Neural progenitor cell (in vitro differentiated cells): ENCODE measurements at regions not wholly inside any gene's neighbourhood (a gene's known extent, or its start where the extent isn't known, plus 50 kb on each side); places are given as distances from the start of the nearest gene placed in this dataset.

Experiments used
- DNase-seq: peaks from one replicate; pipeline ENCODE4 v3.0.0-alpha.2; 2016; ENCODE audit warnings: low spot score
- H2AFZ ChIP-seq: fragments of 200-600 bp; sonication (generic); replicated peaks from 2 replicates; pipeline ENCODE4 v1.6.1; 2016; ENCODE audit warnings: antibody characterized with exemption
- H3F3A ChIP-seq: fragments of 200-600 bp; sonication (generic); 2 replicates; pipeline ENCODE4 v1.6.1; 2016; ENCODE audit warnings: antibody characterized with exemption, low read depth
- H3K27ac ChIP-seq: fragments of 200-600 bp; sonication (generic); 2 replicates; pipeline ENCODE4 v1.5.1; 2016; ENCODE audit warnings: mild to moderate bottlenecking
- H3K27me3 ChIP-seq: fragments of 200-600 bp; sonication (generic); 2 replicates; pipeline ENCODE4 v1.6.1; 2016; ENCODE audit warnings: mild to moderate bottlenecking, moderate library complexity
- H3K36me3 ChIP-seq: fragments of 200-600 bp; sonication (generic); 2 replicates; pipeline ENCODE4 v1.5.1; 2016
- H3K4me1 ChIP-seq: fragments of 200-600 bp; sonication (generic); 2 replicates; pipeline ENCODE4 v1.6.1; 2016; ENCODE audit warnings: mixed run types
- H3K4me2 ChIP-seq: fragments of 200-600 bp; sonication (generic); 2 replicates; pipeline ENCODE4 v1.6.1; 2016
- H3K4me3 ChIP-seq: fragments of 200-600 bp; sonication (generic); 2 replicates; pipeline ENCODE4 v1.5.1; 2016
- H3K79me2 ChIP-seq: fragments of 200-600 bp; sonication (generic); 2 replicates; pipeline ENCODE4 v1.6.1; 2016; ENCODE audit warnings: low read depth
- H3K9ac ChIP-seq: fragments of 200-600 bp; sonication (generic); 2 replicates; pipeline ENCODE4 v1.6.1; 2016
- H3K9me3 ChIP-seq: fragments of 200-600 bp; sonication (generic); 2 replicates; pipeline ENCODE4 v1.5.1; 2016; ENCODE audit warnings: low read depth
- H4K20me1 ChIP-seq: fragments of 200-600 bp; sonication (generic); 2 replicates; pipeline ENCODE4 v1.6.1; 2016; ENCODE audit warnings: low read depth
- H3K27ac Mint-ChIP-seq: 3 replicates; pipeline ENCODE4 v1.8.0; 2021; ENCODE audit warnings: mixed read lengths
- H3K27me3 Mint-ChIP-seq: 2 replicates; pipeline ENCODE4 v1.8.0; 2022; ENCODE audit warnings: low read depth, mild to moderate bottlenecking, inconsistent platforms, moderate library complexity, mixed read lengths; ENCODE audit not compliant: insufficient read depth
- H3K36me3 Mint-ChIP-seq: 3 replicates; pipeline ENCODE4 v1.8.0; 2021; ENCODE audit warnings: mixed read lengths
- H3K4me1 Mint-ChIP-seq: 3 replicates; pipeline ENCODE4 v1.8.0; 2021; ENCODE audit warnings: mixed read lengths
- H3K4me3 Mint-ChIP-seq: 3 replicates; pipeline ENCODE4 v1.8.0; 2021; ENCODE audit warnings: mild to moderate bottlenecking, moderate library complexity, mixed read lengths
- H3K9me3 Mint-ChIP-seq: 3 replicates; pipeline ENCODE4 v1.8.0; 2020; ENCODE audit warnings: mixed read lengths
- CTCF ChIP-seq: fragments of 200-600 bp; sonication (generic); IDR thresholded peaks from 2 replicates; pipeline ENCODE4 v1.5.1; 2017; ENCODE audit warnings: antibody characterized with exemption, mild to moderate bottlenecking
- EZH2 ChIP-seq: fragments of 200-600 bp; sonication (generic); IDR thresholded peaks from 2 replicates; pipeline ENCODE4 v1.6.1; 2017; ENCODE audit warnings: antibody characterized with exemption, mild to moderate bottlenecking, moderate library complexity
- EZH2phosphoT487 ChIP-seq: fragments of 200-600 bp; sonication (generic); IDR thresholded peaks from 2 replicates; pipeline ENCODE4 v1.6.1; 2017; ENCODE audit warnings: antibody characterized with exemption

GRCh38 chr9:86801246-86801645 is 146.1 kb downstream of the GAS1 start:
- Histone ChIP-seq H3K9ac (no peak overlapping the region), H3K9me3 (no peaks in the 10 kb centered on the region), H3K4me3 (no peak overlapping the region), H3K79me2 (no peaks in the 10 kb centered on the region), H4K20me1 (no peaks in the 10 kb centered on the region), H3K4me2 (no peak overlapping the region), H3F3A (peaks cover 17% of the 10 kb centered on the region), H3K4me1 (peaks cover 7% of the 10 kb centered on the region), H3K27me3 (no peaks in the 10 kb centered on the region), H3K36me3 (no peaks in the 10 kb centered on the region), H2AFZ (no peak overlapping the region), H3K27ac (no peak overlapping the region)
- TF ChIP-seq EZH2 = no peak
- TF ChIP-seq CTCF = no peak
- no peak for TF ChIP-seq EZH2phosphoT487
- no peak for DNase-seq
- Mint-ChIP-seq H3K36me3 (no peaks in the 10 kb centered on the region), H3K9me3 (peaks cover 7% of the 10 kb centered on the region), H3K27me3 (peaks cover 9% of the 10 kb centered on the region), H3K4me3 (no peak overlapping the region), H3K4me1 (peaks cover 29% of the 10 kb centered on the region), H3K27ac (no peak overlapping the region)

GRCh38 chr9:86800681-86801080 is 146.6 kb downstream of the GAS1 start:
- Histone ChIP-seq H3K27ac (no peak overlapping the region), H3K27me3 (no peaks in the 10 kb centered on the region), H2AFZ (no peak overlapping the region), H3K36me3 (no peaks in the 10 kb centered on the region), H3K9me3 (no peaks in the 10 kb centered on the region), H3K4me1 (peaks cover 12% of the 10 kb centered on the region), H3F3A (peaks cover 17% of the 10 kb centered on the region), H3K4me2 (no peak overlapping the region), H4K20me1 (no peaks in the 10 kb centered on the region), H3K9ac (no peak overlapping the region), H3K4me3 (no peak overlapping the region), H3K79me2 (no peaks in the 10 kb centered on the region)
- Mint-ChIP-seq H3K36me3 (no peaks in the 10 kb centered on the region), H3K9me3 (peaks cover 7% of the 10 kb centered on the region), H3K27ac (no peak overlapping the region), H3K27me3 (peaks cover 9% of the 10 kb centered on the region), H3K4me1 (peaks cover 35% of the 10 kb centered on the region), H3K4me3 (no peak overlapping the region)
- TF ChIP-seq EZH2phosphoT487 = no peak
- no peak for TF ChIP-seq CTCF
- TF ChIP-seq EZH2 = no peak
- DNase-seq = no peak

DNA sequence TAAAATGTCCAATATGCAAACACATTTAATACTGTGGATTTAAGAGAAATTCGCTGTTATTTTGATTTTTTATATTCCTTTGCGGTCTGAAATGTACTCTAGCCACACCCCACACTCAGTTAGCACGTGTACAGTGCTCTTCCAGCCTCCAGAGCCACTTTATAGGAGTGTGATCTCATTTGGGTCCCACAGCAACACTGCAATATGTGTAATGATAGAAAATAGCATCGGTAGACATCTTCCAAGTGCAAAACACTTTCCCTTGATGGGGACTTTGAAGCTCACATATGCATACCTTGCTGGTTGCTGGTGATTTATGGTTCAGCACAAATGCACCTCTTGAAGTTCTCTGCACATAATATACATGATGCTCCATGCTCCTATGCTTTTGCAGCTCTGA is 148.3 kb downstream of the GAS1 start:
- no peak overlapping the region for H2AFZ ChIP-seq

More for the DNA sequence above, 148.3 kb downstream of the GAS1 start:
- Histone ChIP-seq H3K4me1 (peaks cover 22% of the 10 kb centered on the region), H3K27ac (no peak overlapping the region), H3K36me3 (no peaks in the 10 kb centered on the region), H3K79me2 (no peaks in the 10 kb centered on the region), H3K4me3 (no peak overlapping the region), H3K27me3 (no peaks in the 10 kb centered on the region), H3K4me2 (no peak overlapping the region), H3K9me3 (no peaks in the 10 kb centered on the region), H3K9ac (no peak overlapping the region), H4K20me1 (no peaks in the 10 kb centered on the region), H3F3A (peaks cover 17% of the 10 kb centered on the region)
- H3K36me3 Mint-ChIP-seq = no peaks in the 10 kb centered on the region
- H3K9me3 Mint-ChIP-seq = peaks cover 7% of the 10 kb centered on the region
- no peak overlapping the region for H3K4me3 Mint-ChIP-seq
- DNase-seq = no peak
- peaks cover 50% of the 10 kb centered on the region for H3K4me1 Mint-ChIP-seq
- H3K27ac Mint-ChIP-seq = no peak overlapping the region
- H3K27me3 Mint-ChIP-seq = peaks cover 9% of the 10 kb centered on the region
- TF ChIP-seq EZH2 (no peak), EZH2phosphoT487 (no peak), CTCF (no peak)
